GM10847 (cell line): ENCODE measurements at regions not wholly inside any gene's neighbourhood (a gene's known extent, or its start where the extent isn't known, plus 50 kb on each side); places are given as distances from the start of the nearest gene placed in this dataset.

ENCODE experiments used
- POLR2A ChIP-seq: IDR thresholded peaks from 2 replicates; pipeline ENCODE4 v1.6.1; 2011; ENCODE audit not compliant: insufficient read length; ENCODE audit errors: extremely low read depth

DNA sequence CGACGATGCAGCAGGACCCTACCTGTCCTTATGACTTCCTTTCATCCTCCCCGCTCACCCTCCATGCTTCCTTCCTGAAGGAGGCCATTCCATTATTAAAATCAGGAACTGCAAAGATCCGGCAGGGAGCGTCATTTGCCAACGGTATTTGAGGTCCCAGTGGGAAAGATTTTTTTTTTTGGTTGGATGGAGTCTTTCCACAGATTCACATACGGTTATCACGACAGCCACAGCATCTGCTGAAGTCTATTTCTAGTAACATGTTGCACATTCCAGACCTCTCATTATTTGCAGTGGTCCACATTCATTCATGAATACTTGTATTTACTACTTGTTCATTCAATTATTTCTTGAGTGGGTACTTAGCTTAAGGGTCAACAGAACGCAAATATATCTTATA, 94.7 kb upstream of the LYZL2 start:
- TF ChIP-seq POLR2A = no peak

DNA sequence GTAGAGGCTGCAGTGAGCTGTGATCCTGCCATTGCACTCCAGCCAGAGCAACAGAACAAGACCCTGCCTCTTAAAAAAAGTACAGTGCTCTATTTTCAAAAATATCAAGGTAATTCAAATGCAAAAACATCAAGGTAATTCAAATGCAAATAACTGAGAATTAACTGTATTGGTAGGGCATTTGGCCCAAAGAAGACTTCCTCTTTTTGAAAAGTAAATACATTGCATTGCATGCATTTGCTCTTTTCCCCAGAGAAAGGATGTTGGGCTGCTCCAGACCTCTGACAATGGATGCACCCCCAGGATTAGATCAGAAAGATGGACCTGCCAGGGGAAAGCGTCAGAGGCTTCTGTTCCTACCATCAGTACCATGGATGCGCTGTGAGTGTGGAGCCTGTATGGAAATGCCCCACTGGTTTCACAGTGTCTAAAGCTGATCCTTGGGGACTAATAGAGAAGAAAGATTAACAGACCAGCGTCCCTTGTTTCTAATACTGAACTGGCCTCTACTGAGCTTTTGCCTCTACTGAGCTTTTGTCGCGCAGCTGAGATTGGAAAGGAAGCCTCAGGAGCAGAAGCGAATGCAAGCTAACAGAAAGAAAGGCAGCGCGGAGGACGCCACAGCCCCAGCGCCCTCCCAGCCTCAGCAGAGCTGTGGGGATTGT, 93.5 kb upstream of the LYZL2 start:
- no peak for TF ChIP-seq POLR2A

GRCh38 chr10:30719832-30720231, 90.3 kb upstream of the LYZL2 start:
- TF ChIP-seq POLR2A = no peak

DNA sequence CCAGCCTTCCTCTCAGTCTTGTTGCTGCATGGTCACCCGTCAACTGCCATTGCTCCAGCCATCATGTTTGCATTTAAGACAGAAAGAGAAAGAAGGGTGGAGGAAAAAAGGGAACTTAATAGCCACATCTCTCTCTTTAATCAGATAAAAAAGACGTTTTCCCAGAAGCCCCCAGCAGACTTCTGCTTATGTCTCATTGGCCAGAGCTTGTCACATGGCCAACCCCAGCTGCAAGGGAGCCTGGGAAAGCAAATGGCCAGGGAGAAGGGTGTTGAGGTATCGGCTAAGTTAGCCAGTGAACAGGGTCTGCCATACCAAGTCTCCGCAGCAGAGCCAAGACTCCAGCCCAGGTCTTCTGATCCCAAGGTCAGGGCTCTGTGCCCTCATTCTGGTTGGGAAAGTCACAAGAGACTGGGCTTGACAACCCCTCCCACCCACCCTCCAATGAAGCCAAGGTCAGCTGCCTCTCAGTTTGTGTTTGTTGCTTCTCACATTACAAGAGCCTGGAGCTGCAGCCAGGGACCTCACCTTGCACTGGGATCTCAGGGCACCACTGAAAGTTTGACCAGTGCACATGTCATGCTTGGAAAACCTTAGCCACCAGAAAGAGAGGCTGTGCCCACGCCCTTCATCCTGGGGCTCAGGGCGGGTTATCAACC, 80.3 kb upstream of the LYZL2 start:
- no peak for TF ChIP-seq POLR2A

GRCh38 chr10:30709229-30709628, 79.7 kb upstream of the LYZL2 start:
- TF ChIP-seq POLR2A = no peak

DNA sequence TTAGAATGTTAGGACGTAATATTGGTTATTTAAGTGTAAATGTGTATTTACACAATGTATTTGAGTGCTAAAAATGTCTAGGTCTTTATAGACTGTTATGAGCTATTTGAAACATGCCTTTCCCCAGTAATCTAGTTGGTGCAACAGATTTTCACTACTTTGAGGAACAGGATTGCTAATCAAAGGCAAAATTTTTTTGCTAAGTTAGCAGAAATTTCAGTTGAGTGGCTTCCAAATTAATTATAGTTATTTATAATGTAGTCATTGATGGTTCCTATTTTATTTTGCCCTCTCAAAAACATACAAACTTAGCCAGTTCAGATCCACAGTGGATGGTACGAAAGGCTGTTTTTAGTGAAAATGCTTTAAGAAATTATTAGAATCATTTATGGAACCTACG, 78.7 kb upstream of the LYZL2 start:
- no peak for TF ChIP-seq POLR2A

DNA sequence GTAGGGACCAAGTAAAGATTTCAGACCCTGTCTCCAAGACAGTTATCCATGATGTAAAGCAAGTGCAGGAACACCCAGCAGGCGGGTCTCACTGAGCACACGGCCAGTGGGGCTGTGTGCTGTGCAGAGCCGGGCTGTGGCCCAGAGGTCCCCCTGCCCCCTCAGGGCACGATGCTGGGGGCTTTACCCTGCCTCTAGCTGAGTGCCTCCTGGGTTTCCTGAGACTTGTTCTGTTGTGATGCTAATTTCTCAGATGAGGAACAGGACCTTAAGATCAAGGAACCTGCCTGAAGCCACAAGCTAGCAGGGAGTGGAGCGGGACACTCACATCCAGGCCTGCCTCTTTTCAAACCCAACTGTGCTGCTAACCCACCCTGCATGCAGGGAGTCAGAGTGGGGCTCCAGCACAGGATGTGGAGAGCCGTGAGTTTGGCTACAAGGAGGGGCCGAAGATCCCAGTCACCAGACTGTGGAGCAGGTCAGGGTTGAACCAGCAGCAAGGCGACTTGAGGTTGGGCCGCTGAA, 76.1 kb upstream of the LYZL2 start:
- TF ChIP-seq POLR2A = no peak

- TF ChIP-seq POLR2A = no peak
Observed at GRCh38 chr10:30705101-30705624, 75.6 kb upstream of the LYZL2 start.

DNA sequence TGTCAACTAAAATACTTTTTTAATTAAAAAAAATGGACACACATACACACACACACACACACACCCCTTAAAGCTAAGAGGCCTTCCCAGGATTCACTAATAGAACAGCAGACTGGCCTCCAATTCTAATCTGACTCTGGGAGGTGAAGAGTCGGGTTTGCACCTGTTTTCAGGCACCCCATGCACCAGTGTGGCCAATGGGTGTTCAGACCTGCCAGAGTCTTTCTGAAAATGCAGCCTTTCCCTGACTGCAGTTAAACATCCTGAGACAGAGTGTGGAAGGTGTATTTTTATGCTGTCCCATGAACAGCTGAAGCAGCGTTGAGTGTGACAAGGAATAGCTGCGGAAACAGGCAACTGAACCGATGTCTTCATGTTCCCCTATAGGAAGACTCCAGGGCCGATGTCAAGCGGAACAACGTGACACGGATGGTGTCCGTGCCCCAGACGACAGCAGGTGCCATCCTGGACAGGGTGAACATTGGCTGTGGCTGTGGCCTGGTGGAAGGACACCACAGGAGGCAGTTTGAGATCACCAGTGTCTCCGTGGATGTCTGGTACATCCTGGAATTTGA, 74.6 kb upstream of the LYZL2 start:
- TF ChIP-seq POLR2A = no peak

GRCh38 chr10:30702860-30703259, 73.3 kb upstream of the LYZL2 start:
- no peak for TF ChIP-seq POLR2A

DNA sequence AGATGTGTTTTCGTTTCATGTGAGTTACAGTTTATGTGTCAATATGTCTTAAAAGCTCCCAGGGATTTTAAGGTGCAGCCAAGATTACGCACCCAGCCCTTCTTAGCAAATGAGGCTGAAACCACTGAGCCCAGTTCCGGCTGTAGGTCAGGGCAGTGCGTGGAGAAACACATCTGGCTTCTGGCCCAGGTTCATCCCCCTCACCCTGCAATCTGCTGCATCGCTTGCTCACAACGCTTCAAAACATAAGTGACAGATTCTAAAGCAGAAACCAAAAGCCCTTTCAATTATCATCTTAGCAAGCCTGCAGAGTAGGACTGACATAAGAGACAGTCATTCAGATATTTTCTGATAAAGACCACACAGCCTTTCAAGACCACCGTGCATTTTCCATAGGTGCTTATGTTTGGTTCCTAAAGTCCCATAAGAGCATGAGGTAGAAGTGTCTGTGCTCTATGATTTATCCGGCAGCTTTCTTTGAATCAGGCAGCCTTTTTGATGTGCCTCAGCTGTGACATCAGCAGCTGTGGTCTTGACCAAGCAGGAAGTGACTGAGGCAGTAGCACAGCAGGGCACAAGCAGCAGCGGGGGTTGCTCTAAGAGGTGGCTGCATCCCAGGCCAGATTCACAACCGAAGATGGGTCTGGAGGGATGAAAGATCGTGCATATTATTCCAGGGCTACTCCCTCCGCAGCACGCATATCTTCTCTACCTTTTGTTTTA, 72.1 kb upstream of the LYZL2 start:
- TF ChIP-seq POLR2A = peak; percentile 27

DNA sequence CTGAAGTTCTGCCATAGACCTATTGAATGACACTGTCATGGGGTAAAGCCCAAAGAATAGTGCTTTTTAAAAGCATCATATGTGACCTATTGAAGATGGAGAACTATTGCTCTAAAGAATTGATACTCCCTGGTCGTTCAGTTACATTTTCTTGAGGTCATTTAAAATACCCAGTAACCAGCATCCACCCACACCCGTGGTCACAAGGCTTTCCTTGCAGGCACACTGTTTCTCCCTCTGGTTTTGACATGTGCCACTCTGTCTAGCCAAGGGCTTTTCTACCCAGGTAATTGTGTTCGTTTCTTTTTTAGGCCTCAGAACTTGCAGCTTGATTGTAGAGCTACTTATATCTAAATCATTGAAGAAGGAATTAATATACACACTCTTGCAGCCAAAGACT, 68.3 kb upstream of the LYZL2 start:
- TF ChIP-seq POLR2A = no peak

DNA sequence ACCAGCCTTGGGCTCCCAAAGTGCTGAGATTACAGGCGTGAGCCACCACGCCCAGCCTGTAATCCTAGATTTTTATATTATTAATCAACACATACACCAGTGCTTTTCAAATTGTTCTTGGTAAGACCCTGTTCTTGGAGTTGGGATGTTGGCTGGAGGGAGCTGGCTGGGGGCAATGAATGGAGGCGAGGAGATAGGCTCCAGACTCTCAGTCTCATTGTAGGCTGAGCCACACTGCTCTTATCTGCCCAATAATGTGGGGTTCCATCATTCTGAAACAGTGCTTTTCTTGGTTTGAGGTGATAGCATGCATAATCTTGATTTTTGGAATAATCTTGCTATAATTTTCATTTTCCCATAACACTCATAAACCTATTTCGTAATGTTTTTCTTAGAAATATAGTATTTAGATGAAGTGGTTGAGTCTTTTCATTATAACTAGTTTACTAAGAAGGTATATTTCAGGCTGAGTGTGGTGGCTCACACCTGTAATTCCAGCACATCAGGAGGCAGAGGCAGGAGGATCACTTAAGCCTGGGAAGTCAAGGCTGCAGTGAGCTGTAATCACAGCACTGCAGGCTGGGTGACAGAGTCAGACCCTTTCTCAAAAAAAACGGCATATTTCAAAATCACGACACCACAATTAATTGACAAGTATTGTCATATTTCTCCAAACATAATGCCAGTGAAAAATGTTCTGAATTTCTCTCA, 65.1 kb upstream of the LYZL2 start:
- no peak for TF ChIP-seq POLR2A

DNA sequence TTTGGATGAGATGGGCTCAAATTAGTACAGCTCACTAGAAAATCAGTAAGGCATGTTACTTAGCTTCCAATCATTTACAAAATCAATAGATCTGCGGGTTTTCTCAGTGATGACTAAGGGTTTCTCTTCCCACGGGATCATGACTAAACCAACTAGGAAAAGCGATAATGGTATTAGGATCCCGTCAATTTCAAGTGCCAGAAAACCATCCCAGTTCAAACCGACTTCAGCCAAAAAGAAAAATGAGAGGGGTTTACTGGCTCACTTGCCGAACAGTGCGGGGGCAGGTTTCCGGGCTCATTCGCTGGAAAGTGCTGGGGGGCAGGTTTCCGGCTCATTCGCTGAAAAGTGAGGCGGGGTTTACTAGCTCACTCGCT, 62.1 kb upstream of the LYZL2 start:
- TF ChIP-seq POLR2A = no peak

DNA sequence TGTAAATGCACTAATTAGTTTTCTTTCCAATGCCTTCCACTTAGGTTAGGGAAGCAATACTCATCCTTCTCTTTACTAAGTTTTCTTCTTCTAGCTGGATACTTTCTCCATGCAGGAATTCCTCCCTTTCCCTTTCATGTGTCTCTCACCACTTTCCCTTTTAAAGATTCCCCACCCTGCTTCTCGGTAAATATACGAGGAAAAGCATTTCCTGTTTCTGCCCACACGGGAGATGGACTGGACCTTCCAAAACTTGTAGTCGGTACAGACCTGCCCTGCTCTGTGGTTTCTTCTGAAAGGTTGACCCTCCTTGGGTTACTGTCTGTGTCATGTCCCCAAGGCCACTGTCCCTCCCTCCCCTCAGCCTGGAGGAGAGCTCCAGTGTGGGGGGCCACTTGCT, 58.9 kb upstream of the LYZL2 start:
- no peak for TF ChIP-seq POLR2A
